SK-N-SH treated with all-trans-retinoic acid at 6 μM for 48 hours (cell line): ENCODE measurements at regions not wholly inside any gene's neighbourhood (a gene's known extent, or its start where the extent isn't known, plus 50 kb on each side); places are given as distances from the start of the nearest gene placed in this dataset.

Experiments used
- ATAC-seq: fragments of 200-7000 bp; cut with Tn5 transposase; 3 replicates; pipeline ENCODE4 v1.9.1; 2020; ENCODE audit warnings: mild to moderate bottlenecking, moderate library complexity
- ARNTL ChIP-seq: fragments of 450-650 bp; formaldehyde crosslinking; IDR thresholded peaks from 2 replicates; pipeline ENCODE4 v1.5.0; 2020; ENCODE audit warnings: low read depth, mild to moderate bottlenecking, moderate library complexity, borderline replicate concordance
- BACH2 ChIP-seq: fragments of 250-450 bp; sonication (Bioruptor Pico); IDR thresholded peaks from 2 replicates; pipeline ENCODE4 v1.9.0; 2021; ENCODE audit warnings: mild to moderate bottlenecking, borderline replicate concordance
- CREB5 ChIP-seq: fragments of 250-450 bp; sonication (Bioruptor Pico); IDR thresholded peaks from 2 replicates; pipeline ENCODE4 v1.5.1; 2020; ENCODE audit warnings: low read depth, mild to moderate bottlenecking, moderate library complexity
- CSDC2 ChIP-seq: fragments of 250-450 bp; sonication (Bioruptor Pico); IDR thresholded peaks from 2 replicates; pipeline ENCODE4 v1.5.0; 2020; ENCODE audit warnings: mild to moderate bottlenecking, moderate library complexity
- ISL1 ChIP-seq: fragments of 250-450 bp; sonication (Bioruptor Pico); IDR thresholded peaks from 2 replicates; pipeline ENCODE4 v2.1.2; 2022; ENCODE audit warnings: mild to moderate bottlenecking, moderate library complexity
- OSR1 ChIP-seq: fragments of 250-450 bp; sonication (Bioruptor Pico); IDR thresholded peaks from 2 replicates; pipeline ENCODE4 v1.8.0; 2022; ENCODE audit warnings: moderate library complexity, mild to moderate bottlenecking, inconsistent platforms
- POU6F1 ChIP-seq: fragments of 250-450 bp; sonication (Bioruptor Pico); IDR thresholded peaks from 2 replicates; pipeline ENCODE4 v1.8.0; 2021; ENCODE audit warnings: low read depth, mild to moderate bottlenecking, moderate library complexity, borderline replicate concordance
- PPARA ChIP-seq: fragments of 250-450 bp; sonication (Bioruptor Pico); IDR thresholded peaks from 2 replicates; pipeline ENCODE4 v1.5.0; 2020; ENCODE audit warnings: mild to moderate bottlenecking, borderline replicate concordance
- RARB ChIP-seq: fragments of 250-450 bp; sonication (Bioruptor Pico); IDR thresholded peaks from 2 replicates; pipeline ENCODE4 v1.8.0; 2021; ENCODE audit warnings: mild to moderate bottlenecking, moderate library complexity
- SNAI2 ChIP-seq: fragments of 250-450 bp; sonication (Bioruptor Pico); IDR thresholded peaks from 2 replicates; pipeline ENCODE4 v1.5.0; 2020; ENCODE audit warnings: mild to moderate bottlenecking, moderate library complexity
- TCF4 ChIP-seq: fragments of 250-450 bp; sonication (Bioruptor Pico); IDR thresholded peaks from 2 replicates; pipeline ENCODE4 v1.8.0; 2021; ENCODE audit warnings: mild to moderate bottlenecking, moderate library complexity, borderline replicate concordance
- TOX ChIP-seq: fragments of 250-450 bp; sonication (Bioruptor Pico); IDR thresholded peaks from 2 replicates; pipeline ENCODE4 v1.8.0; 2021; ENCODE audit warnings: mild to moderate bottlenecking, moderate library complexity, borderline replicate concordance
- ZC3H10 ChIP-seq: fragments of 250-450 bp; sonication (Bioruptor Pico); IDR thresholded peaks from 2 replicates; pipeline ENCODE4 v1.5.1; 2021; ENCODE audit warnings: mild to moderate bottlenecking, moderate library complexity
- ZFP3 ChIP-seq: fragments of 250-450 bp; sonication (Bioruptor Pico); IDR thresholded peaks from 2 replicates; pipeline ENCODE4 v1.5.0; 2020; ENCODE audit warnings: mild to moderate bottlenecking, moderate library complexity
- ZNF565 ChIP-seq: fragments of 450-650 bp; formaldehyde crosslinking; conservative IDR thresholded peaks from 2 replicates; pipeline ENCODE4 v1.5.0; 2020; ENCODE audit warnings: low read depth, mild to moderate bottlenecking, moderate library complexity
- ZNF70 ChIP-seq: fragments of 450-650 bp; formaldehyde crosslinking; IDR thresholded peaks from 2 replicates; pipeline ENCODE4 v1.5.0; 2020; ENCODE audit warnings: mild to moderate bottlenecking, moderate library complexity
- ZNF8 ChIP-seq: fragments of 450-650 bp; formaldehyde crosslinking; IDR thresholded peaks from 2 replicates; pipeline ENCODE4 v1.5.0; 2020; ENCODE audit warnings: mild to moderate bottlenecking, moderate library complexity
- TF ChIP-seq, protein P1 (sequence below): fragments of 250-450 bp; sonication (Bioruptor Pico); IDR thresholded peaks from 2 replicates; pipeline ENCODE4 v1.5.1; 2021; ENCODE audit warnings: mild to moderate bottlenecking, moderate library complexity
- TF ChIP-seq, protein P2 (sequence below): fragments of 250-450 bp; sonication (Bioruptor Pico); IDR thresholded peaks from 2 replicates; pipeline ENCODE4 v1.5.0; 2020; ENCODE audit warnings: mild to moderate bottlenecking, moderate library complexity
- TF ChIP-seq, protein P3 (sequence below): fragments of 250-450 bp; sonication (Bioruptor Pico); IDR thresholded peaks from 2 replicates; pipeline ENCODE4 v1.8.0; 2020; ENCODE audit warnings: mild to moderate bottlenecking, moderate library complexity, borderline replicate concordance

DNA sequence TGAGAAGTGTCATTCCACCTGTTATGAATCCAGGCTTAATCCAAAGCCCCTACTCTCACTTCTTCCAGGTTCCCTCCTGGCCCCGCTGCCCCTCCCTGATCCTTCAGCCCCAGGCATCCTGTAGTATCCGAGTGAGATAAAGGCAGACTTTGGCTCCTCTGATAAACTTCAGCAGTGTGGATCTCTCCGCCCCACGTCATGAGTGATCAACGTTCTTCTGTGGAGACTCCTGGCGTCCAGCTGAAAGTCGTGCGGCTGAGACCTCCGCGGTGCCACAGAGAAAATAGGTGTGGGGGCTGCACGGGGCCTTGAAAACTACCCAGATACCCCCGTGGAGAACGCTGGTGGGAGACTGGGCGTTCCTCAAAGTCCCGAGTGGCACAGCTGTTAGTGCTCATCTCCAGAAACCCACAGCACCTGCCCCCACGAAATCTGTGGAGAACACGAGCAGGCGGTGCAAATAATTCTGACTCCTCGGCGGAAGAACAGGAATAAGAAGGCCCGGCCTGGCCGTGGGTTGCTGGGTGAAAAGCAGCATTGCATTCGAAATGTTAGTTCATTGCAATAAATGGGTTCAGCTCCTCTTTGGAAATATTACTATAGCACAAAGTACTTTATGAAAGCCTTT lies 180.0 kb upstream of the RGS6 start:
- ATAC-seq: no peak
- TF ChIP-seq TCF4 (CRISPR knock-in tag) (no peak), CSDC2 (no peak), ZNF8 (no peak), PPARA (CRISPR knock-in tag) (no peak), ZNF70 (CRISPR knock-in tag) (no peak), ARNTL (no peak), SNAI2 (no peak)
- TF ChIP-seq, protein P1, sequence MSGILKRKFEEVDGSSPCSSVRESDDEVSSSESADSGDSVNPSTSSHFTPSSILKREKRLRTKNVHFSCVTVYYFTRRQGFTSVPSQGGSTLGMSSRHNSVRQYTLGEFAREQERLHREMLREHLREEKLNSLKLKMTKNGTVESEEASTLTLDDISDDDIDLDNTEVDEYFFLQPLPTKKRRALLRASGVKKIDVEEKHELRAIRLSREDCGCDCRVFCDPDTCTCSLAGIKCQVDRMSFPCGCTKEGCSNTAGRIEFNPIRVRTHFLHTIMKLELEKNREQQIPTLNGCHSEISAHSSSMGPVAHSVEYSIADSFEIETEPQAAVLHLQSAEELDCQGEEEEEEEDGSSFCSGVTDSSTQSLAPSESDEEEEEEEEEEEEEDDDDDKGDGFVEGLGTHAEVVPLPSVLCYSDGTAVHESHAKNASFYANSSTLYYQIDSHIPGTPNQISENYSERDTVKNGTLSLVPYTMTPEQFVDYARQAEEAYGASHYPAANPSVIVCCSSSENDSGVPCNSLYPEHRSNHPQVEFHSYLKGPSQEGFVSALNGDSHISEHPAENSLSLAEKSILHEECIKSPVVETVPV (CRISPR knock-in tag): no peak
- TF ChIP-seq, all 23 proteins: peak for 0

DNA sequence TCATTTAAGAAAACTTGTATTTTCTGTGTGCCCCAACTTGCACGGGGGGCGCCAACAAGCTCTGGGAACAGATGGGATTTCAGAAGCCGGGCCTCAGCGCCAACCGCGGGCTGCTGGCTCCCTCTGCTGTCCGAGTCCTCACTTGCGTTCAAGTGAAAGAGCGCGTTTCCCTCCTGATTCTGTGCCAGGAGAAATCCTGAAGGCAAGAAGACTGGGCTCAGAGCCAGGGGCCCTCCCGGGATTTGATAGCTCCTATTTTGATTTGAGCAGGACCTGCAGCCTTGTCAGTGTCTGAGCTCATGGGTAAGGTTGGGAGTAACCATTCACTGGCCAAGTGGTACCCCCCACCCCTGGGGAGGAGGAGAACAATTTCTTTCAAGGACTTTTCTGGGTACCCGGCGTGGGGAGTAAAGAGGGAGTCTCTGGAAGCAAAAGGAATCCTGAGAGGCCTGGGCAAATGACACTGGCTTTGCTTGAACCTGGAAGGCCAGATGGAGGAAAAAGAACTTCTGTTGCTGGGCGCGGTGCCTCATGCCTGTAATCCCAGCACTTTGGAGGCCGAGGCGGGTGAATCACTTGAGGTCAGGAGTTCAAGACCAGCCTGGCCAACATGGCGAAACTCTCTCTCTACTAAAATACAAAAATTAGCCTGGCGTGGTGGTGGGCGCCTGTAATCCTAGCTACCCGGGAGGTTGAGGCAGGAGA lies 179.0 kb upstream of the RGS6 start:
- TF ChIP-seq SNAI2 (no peak), ZC3H10 (CRISPR knock-in tag) (no peak), ZFP3 (CRISPR knock-in tag) (no peak), ZNF565 (CRISPR knock-in tag) (no peak), TOX (CRISPR knock-in tag) (no peak), CREB5 (CRISPR knock-in tag) (no peak), RARB (CRISPR knock-in tag) (no peak), OSR1 (CRISPR knock-in tag) (no peak), TCF4 (CRISPR knock-in tag) (no peak), ISL1 (CRISPR knock-in tag) (no peak), POU6F1 (CRISPR knock-in tag) (no peak), BACH2 (CRISPR knock-in tag) (no peak), ZNF8 (no peak), ZNF70 (CRISPR knock-in tag) (no peak)
- TF ChIP-seq, protein P2, sequence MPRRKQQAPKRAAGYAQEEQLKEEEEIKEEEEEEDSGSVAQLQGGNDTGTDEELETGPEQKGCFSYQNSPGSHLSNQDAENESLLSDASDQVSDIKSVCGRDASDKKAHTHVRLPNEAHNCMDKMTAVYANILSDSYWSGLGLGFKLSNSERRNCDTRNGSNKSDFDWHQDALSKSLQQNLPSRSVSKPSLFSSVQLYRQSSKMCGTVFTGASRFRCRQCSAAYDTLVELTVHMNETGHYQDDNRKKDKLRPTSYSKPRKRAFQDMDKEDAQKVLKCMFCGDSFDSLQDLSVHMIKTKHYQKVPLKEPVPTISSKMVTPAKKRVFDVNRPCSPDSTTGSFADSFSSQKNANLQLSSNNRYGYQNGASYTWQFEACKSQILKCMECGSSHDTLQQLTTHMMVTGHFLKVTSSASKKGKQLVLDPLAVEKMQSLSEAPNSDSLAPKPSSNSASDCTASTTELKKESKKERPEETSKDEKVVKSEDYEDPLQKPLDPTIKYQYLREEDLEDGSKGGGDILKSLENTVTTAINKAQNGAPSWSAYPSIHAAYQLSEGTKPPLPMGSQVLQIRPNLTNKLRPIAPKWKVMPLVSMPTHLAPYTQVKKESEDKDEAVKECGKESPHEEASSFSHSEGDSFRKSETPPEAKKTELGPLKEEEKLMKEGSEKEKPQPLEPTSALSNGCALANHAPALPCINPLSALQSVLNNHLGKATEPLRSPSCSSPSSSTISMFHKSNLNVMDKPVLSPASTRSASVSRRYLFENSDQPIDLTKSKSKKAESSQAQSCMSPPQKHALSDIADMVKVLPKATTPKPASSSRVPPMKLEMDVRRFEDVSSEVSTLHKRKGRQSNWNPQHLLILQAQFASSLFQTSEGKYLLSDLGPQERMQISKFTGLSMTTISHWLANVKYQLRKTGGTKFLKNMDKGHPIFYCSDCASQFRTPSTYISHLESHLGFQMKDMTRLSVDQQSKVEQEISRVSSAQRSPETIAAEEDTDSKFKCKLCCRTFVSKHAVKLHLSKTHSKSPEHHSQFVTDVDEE (CRISPR knock-in tag): no peak
- TF ChIP-seq, protein P3, sequence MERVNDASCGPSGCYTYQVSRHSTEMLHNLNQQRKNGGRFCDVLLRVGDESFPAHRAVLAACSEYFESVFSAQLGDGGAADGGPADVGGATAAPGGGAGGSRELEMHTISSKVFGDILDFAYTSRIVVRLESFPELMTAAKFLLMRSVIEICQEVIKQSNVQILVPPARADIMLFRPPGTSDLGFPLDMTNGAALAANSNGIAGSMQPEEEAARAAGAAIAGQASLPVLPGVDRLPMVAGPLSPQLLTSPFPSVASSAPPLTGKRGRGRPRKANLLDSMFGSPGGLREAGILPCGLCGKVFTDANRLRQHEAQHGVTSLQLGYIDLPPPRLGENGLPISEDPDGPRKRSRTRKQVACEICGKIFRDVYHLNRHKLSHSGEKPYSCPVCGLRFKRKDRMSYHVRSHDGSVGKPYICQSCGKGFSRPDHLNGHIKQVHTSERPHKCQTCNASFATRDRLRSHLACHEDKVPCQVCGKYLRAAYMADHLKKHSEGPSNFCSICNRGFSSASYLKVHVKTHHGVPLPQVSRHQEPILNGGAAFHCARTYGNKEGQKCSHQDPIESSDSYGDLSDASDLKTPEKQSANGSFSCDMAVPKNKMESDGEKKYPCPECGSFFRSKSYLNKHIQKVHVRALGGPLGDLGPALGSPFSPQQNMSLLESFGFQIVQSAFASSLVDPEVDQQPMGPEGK: no peak; the same call in 1 of the 2 replicates
- peak; percentile 94 for ATAC-seq

DNA sequence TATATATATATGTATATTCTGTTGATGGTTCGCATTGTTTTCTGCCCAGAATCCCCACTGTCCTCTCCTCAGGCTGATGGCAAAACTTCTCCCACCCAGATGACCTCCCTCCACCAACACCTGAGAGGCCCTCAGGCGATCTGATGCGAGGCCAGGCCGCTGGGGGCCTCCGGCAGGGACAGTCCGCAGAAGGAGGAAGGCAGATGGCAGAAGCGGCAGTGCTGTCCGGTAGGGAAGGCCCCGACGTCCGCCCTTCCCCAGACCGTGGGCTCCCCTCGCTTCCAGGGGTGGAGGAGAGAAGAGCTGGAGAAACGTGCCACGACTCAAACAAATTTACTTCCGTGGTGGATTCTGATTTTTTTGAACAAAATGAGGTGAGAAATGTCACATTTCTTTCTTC lies 178.3 kb upstream of the RGS6 start:
- TF ChIP-seq TOX (CRISPR knock-in tag) (no peak), RARB (CRISPR knock-in tag) (no peak), ISL1 (CRISPR knock-in tag) (no peak), ZNF565 (CRISPR knock-in tag) (no peak), ARNTL (no peak), OSR1 (CRISPR knock-in tag) (no peak), BACH2 (CRISPR knock-in tag) (no peak), CREB5 (CRISPR knock-in tag) (no peak), SNAI2 (no peak), PPARA (CRISPR knock-in tag) (no peak), ZFP3 (CRISPR knock-in tag) (no peak)
- TF ChIP-seq, protein P3: no peak
- TF ChIP-seq, all 23 proteins: peak for 0

More for the DNA sequence above, 178.3 kb upstream of the RGS6 start:
- ATAC-seq: no peak
